Left cardiac atrium (tissue), 4 donors: ENCODE measurements at regions not wholly inside any gene's neighbourhood (a gene's known extent, or its start where the extent isn't known, plus 50 kb on each side); places are given as distances from the start of the nearest gene placed in this dataset.
"Not testable (repeated sequence)": the region's sequence is repeated elsewhere in the genome, so short reads cannot be mapped to it uniquely, and the experiment has no call there.

Source experiments
- ATAC-seq, 2 donors: fragments of 200-7000 bp; cut with Tn5 transposase; one replicate each; pipeline ENCODE4 v1.9.1; 2020; ENCODE audit warnings: mild to moderate bottlenecking in 2 of 2, moderate library complexity in 2 of 2
- DNase-seq: peaks from one replicate; pipeline ENCODE4 v3.0.0-alpha.2; 2020
- intact Hi-C, 2 donors: fragments of 100-400 bp; cut with DNase I; formaldehyde crosslinking; loops; one replicate each; pipeline versions ENCODE4 v1.14.1 to v1.15.1; 2022 to 2023
- donor health status: DM: no; HTN: yes; CAD: no.
- donor health status: DM: no; HTN: yes; CAD: no; lungs with severe emphysema.
- donor health status: DM: yes; HTN: yes; CAD: no.
- donor health status: Dilated cardiomyopathy.

DNA sequence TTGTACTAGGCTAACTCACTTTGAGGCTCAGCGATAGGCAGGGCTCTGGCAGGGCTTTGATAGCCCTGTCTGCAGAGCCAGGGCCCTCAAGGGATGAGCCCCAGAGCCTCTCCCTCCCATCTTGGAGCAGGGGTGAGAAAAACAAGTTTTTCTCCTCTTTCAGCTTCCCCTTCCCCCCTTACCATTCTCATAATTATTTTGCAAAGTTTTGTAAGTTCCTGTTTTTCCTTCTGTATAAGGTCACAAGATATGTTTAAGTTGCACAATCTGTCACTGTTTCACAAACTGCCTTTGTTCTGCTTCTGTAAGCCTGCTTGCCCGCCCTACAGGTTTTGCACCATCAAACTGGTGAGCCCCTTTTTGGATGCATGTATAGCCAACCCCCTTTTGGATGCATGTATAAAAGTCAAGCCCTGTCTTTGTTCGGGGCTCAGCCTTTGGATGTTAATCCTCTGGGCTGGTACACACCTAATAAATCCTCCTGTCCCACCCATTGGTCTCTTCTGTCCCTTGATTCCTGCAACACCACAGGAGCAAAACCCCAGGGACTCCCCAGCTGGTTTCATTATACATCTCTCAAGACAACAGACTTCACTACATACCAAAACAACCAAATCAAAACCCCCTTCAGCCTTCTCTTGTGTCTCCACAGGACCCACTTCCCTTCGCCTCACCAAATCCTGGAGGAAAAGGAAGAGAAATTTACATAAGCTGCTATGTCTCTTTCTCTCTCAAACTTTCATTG is 52.5 kb upstream of the RESF1 start:
- DNase-seq (no peak), ATAC-seq (peak in 1 of 2 donors; percentile 32)
- intact Hi-C loops = no loop called here

DNA sequence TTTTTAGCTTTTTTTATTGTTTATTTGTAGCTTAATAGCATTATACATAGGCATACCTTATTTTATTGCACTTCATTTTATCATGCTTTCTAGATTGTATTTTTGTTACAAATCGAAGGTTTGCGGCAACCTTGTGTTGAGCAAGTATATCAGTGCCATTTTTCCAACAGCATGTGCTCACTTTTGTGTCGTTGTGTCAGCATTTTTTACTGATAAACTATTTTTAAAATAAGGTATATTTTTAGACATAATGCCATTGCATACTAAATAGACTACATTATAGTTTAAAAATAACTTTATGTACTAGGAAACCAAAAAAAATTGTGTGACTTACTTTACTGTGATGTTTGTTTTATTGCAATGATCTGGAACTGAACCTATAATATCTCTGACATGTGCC is 56.2 kb upstream of the RESF1 start:
- ATAC-seq (no peak), DNase-seq (no peak)
- intact Hi-C loops = no loop called here

DNA sequence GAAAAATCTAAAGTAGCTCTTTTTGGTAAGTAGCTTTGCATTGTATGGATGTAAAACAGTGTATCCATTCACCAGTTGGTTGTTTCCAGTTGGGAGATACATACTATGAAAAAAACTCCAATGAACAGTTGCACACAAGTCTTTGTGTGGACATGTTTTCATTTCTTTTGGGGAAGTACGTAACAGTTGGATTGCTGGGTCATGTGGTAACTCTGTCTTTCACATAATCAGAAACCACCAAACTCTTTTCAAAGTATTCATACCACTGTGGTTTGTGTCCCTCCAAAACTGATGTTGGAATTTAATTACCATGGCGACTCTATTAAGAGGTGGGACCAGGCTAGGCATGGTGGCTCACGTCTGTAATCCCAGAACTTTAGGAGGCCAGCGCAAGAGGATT is 58.9 kb upstream of the RESF1 start:
- DNase-seq (no peak), ATAC-seq (no peak)
- intact Hi-C loops = no loop called here

DNA sequence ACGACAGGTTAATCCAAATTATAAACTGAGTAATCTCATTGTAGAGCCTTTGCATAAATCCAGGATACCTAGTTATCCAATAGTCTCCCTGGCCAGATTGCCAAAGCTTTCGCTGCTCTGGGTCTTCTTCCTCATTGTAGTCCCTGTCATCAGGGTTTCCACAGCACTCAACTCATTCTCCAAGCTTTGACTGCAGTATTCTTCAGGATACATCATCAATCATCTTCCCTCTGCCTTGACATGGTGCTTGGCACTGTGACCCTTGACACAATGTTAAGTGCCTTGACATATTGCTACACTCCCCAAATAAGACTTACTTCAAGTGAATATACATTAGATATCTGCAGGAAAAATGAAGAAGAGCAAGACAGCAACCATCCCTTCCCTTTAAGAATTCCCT is 60.1 kb upstream of the RESF1 start:
- DNase-seq = no peak
- intact Hi-C loops = no loop called here
- ATAC-seq = no peak

DNA sequence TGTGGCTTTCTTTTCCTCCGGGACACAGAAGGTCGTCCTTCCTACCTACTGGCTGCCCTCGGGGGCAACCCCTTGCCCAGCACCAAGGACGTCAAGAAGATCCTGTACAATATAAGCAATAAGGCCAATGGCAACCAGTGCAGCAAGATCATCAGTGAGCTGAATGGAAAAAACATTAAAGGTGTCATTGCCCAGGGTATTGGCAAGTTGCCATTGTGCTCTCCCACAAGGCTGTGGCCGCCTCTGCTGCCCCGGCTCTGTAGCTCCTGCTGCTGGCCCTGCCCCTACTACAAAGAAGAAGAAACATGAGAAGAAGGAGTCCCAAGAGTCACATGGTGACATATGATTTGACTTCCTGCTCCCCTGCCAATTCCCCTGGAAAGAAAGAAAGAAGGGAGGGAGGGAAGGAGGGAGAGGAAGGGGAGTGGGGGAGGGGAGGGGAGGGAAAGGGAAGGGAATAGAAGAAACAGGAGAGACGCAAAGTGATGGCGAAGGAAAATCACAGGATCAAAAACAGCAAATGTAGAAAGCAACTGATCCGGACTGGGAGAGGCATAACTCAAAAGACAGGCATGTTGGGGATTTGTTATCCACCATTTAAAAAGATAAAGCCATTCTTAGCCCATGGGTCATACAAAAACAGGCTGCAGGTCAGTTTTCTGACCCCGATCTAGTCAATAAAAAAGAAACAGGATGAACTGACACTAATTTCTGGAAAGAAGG is 61.3 kb upstream of the RESF1 start:
- peak in 1 of 2 donors; percentile 66 for ATAC-seq
- intact Hi-C loops = no loop called here
- peak; percentile 23 for DNase-seq

DNA sequence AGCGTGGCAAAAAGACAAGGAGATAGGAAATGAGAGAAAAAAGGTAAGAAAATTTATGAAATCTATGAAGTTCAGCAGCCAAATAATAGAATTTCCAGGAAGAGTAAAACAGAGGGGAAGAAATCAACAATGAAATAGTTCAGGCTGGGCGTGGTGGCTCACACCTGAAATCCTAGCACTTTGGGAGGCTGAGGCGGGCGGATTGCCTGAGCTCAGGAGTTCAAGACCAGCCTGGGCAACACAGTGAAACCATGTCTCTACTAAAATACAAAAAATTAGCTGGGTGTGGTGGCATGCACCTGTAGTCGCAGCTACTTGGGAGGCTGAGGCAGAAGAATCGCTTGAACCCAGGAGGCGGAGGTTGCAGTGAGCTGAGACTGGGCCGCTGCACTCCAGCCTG is 62.1 kb upstream of the RESF1 start:
- ATAC-seq, intact Hi-C loops: not testable (repeated sequence)

DNA sequence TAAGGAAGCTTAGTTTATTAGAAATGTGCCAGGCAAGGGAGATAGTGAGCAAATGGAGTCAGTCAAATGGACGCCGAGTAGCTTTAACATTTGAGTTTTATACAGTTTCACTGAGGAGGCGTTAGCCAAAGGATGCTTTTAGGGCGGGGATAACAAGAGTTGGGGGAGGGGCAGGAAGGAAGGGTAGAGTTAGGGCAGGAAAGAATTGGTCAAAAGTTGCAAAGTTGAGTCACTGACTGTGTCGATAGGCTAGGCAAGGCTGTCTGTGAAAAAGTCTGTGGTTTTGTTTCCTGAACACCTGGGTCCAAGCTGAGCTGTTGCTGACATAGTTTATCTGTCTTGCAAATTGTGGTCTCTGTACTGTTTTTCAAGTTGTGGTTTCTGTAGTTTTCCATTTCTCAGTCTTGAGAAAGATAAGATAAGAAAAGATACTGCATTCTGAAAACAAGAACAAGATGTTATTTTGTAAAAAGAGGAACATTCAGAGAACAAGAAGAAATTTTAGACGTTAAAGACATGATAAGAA is 62.6 kb upstream of the RESF1 start:
- peak; percentile 92 to 95 for ATAC-seq
- intact Hi-C loops = no loop called here
- DNase-seq = peak; percentile 36

More for the DNA sequence above, 62.1 kb upstream of the RESF1 start:
- not testable (repeated sequence) for DNase-seq

DNA sequence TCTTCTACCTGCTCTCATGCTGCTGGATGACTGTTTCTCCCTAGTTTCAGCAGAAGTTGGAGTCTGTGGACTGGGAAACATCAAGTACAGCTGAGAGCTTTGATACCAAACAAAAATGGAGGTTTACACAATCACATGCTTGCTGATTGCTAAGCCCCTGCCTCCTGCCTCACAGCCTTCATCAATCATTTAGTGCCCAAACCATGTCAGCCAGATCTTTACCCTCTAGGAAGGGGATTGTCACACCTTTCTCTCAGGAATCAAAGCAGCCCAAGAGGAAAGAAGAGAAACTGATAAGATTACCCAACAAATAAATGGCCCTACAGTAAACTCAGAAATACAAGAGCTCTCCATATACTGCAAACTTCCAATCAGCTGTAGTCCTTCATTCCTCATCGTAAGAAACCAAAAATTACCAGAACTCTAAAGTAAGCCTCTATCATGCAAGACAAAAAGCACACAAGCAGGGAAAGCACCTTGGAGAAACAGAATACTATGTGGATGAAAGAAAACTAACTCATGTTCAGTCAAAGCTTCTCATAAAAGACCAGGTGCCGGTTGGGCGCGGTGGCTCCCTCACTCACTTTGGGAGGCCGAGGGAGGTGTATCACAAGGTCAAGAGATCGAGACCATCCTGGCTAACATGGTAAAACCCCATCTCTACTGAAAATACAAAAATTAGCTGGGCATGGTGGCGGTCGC is 63.6 kb upstream of the RESF1 start:
- intact Hi-C loops = no loop called here
- no peak for DNase-seq
- no peak for ATAC-seq

DNA sequence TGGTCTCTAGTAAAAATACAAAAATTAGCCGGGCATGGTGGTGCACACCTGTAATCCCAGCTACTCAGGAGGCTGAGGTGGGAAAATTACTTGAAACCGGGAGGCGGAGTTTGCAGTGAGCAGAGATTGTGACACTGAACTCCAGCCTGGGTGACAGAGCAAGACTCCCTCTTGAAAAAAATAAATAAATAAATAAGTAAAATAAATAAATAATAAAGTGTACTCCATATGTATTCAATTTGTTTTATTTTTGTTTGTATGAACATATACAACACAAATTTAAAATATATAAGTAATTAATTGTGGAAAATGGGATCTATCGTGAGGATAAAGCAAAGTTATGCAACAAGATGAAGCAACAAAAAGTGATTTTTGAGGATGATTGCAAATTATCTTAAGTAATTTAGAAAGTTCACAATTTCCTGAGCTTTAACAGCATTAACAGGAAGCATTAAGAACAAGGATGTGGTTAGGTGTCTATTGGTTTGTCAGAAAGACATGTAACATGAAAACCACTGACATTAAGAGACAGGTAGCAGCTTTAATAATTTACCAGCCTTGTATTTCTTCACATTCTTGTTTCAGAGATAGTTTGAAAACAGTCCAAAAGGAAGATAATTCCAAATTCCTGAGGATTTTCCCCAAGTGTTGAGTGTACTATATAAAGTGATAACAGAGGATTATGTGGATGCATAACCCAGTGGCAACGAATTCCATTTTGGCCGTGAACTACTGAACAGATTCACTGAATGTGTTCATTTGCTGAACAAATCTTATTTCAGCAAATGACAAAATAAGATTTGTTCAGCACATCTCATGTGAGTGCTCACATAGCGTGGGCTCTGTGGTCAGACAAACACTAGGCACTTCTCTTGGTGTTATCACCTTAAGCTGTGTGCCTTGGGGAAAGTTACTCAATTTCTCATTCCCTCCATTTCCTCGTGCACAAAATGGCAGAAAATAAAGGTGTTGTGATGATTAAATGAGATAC is 68.6 kb upstream of the RESF1 start:
- DNase-seq (no peak), ATAC-seq (peak in 1 of 2 donors; percentile 22)
- intact Hi-C loops = no loop called here

DNA sequence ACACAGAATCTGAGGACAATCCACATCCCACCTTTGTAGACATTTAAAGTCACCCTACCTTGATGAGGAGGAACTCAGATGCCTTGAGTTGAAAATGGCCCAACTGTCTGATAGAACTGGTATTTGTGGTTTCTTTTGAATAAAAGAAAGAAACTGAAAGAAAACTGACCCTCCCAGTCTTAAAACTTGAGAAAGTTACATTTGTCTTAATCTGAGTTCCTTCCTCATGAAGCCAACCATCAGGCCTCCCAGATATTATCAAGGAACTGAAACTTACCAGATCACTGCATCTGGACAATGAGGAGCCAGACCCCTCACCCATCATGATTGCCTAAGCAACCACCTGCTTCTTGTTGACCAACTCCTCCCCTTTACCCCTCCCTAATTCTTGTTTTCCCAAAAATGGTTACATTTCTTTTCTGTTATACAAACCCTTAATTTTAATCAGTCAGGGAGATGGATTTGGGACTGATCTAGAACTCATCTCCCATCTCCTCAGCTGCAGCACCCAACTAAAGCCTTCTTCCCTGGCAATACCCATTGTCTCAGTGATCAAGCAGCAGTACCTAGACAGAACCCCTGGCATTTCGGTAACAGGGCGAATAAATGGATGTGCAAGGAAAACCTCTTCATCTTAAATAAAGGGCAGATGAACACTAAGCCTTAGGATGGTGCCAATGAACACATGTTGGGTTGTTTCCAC is 72.0 kb upstream of the RESF1 start:
- ATAC-seq (no peak), DNase-seq (no peak)
- intact Hi-C loops = no loop called here

DNA sequence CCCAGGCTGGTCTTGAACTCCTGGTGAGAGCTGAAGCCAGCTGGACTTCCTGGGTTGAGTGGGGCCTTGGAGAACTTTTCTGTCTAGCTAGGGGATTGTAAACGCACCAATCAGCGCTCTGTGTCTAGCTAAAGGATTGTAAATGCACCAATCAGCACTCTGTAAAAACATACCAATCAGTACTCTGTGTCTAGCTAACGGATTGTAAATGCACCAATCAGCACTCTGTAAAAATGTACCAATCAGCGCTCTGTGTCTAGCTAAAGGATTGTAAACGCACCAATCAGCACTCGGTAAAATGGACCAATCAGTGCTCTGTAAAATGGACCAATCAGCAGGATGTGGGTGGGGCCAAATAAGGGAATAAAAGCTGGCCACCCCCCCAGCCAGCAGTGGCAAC is 76.5 kb upstream of the RESF1 start:
- ATAC-seq, intact Hi-C loops: not testable (repeated sequence)

DNA sequence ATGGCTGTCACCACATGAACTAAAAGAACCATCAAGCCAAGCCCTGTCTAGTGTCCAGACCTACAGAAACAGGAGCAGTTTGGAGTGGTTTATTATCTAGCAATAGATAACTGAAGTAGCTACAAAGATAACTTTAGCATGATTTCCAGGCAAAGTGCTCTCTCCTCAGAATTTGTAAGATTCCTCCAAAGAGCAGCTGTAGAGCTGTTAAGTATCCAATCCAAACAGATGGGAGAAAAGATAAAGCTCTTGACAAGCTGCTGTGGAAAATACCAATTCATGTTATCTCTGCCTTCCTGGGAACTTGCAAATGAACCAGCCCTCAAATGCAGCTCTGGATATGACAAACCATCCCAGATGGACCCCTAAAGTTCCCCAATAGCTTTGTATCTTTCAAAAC is 78.9 kb upstream of the RESF1 start:
- DNase-seq (no peak), ATAC-seq (no peak)
- intact Hi-C loops = no loop called here

More for the DNA sequence above, 76.5 kb upstream of the RESF1 start:
- not testable (repeated sequence) for DNase-seq

DNA sequence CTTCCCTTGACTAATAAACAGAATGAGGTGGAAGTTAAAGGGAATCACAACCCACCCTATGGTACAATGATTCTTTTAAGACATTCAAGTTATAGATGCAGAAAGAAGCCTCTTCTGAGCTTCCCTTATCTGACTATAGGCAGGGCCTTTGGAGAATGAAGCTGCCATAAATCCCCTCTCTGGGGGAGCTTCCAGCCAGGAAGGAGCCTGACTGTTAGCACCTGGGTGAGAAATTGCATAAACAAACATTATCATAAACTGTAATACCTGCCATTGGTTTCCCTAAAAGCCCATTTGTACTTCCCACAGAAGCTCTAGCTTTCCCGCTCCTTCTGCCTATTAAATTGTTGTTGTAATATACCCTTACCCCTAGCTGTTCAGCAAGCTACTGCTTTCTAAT is 81.3 kb upstream of the RESF1 start:
- DNase-seq = no peak
- ATAC-seq = no peak
- intact Hi-C loops = no loop called here

DNA sequence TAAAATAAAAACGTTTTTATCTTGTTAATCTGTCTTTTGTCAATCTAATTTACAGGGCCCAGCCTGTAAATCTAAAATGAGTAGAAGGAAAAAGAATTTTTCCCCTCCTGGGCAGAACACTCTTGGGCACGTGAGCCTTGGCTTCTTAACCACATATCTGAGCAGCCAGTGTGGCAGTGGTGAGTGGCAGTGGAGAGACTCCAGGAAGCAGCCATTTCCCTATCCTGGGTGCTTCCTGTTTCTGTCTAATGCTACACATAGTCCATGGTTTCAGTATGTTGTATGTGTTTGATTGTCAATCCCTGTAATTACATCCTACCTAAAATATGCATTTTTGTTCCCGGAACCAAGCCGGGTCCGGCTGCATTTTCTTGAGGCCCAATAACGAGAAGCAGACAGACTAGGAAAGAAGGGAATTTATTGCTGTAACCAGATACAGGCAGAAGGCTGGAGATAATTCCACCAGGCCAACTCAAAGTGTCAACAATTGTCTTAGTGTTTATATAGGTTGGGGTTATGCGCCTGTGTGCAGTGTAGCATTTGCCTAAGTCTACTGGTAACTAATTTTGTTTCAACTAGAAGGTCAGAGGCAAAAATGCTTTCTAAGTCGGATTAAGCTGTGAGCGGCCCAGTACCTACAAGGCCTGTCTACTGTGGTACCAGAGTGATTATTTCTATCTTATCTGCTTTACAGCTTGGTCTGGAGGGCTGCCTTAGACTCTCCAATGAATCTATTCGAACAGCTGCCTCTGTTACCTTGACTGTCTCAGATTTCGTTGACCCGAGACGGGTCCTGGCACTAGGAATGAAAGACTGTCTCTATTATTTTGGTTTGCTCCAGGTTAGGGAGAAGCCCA is 82.4 kb upstream of the RESF1 start:
- no peak for DNase-seq
- peak; percentile 28 to 73 for ATAC-seq
- intact Hi-C loops = no loop called here

DNA sequence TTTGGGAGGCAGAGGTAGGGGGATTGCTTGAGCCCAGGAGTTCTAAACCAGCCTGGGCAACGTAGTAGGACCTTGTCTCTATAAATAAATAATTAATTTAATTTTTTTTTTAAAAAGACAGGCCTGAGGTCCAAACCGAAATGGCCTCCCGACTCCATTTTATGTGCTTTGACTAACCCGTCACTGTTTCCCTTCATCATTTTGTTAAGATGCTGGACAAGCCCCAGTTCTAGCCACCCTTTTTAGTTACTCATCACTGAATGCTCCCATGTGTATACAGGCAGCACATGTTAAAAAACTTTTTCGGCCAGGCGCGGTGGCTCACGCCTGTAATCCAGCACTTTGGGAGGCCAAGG is 83.6 kb upstream of the RESF1 start:
- intact Hi-C loops = no loop called here
- ATAC-seq (no peak), DNase-seq (no peak)

DNA sequence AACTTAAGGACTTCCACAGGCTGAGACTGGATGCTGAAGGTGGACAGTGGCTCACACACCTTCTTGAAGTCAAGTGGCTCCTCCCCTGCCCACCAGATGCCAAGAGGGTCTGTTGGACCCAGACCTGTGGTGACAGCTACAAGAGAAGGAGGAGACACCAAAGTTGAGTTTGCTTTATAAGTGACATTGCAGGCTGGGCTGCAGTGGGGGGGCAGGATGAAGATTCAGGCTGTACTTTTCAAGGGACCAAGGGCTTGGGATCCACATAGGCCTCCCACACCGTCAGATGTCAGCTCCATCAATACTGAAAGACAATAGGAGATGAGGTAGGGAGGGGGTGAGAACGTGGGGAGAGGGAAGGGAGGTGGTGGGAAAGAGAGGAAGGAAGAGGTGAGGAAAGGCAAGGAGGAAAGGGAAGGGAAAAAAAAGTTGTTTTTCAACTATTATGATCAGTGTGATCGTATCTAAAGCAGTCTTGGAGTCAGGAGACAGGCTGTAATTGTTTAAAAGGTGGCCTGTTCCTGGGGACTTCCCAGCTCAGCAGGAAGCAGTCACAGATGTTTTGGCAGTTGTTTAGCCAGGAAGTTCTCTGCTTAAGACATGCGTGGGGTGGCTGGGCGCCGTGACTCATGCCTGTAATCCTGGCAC is 84.1 kb upstream of the RESF1 start:
- intact Hi-C loops = no loop called here
- DNase-seq = peak; percentile 56
- peak; percentile 82 to 84 for ATAC-seq
